H1 (cell line): ENCODE measurements at regions not wholly inside any gene's neighbourhood (a gene's known extent, or its start where the extent isn't known, plus 50 kb on each side); places are given as distances from the start of the nearest gene placed in this dataset.

ENCODE experiments used
- CTCF ChIA-PET: fragments of 300-600 bp; sonication (Branson Sonifier 250); formaldehyde crosslinking; loops from one replicate; lab custom pipeline; 2021; ENCODE audit not compliant: partially characterized antibody; lab: Charles Lee
- POLR2A ChIA-PET: fragments of 300-600 bp; sonication (Branson Sonifier 250); formaldehyde crosslinking; loops from one replicate; lab custom pipeline; 2021; ENCODE audit warnings: inconsistent platforms; ENCODE audit not compliant: partially characterized antibody; lab: Charles Lee
- DNase-seq, 2 experiments: peaks; one replicate each; pipeline versions ENCODE4 v3.0.0 to v3.0.0-alpha.2; 2010 to 2022; ENCODE audit warnings: low spot score in 2 of 2, low read depth in 1 of 2, mixed read lengths in 1 of 2
- FAIRE-seq: peaks from 2 replicates; lab custom pipeline; 2011; peaks lifted over from hg19 to GRCh38; lab: Jason Lieb, UNC
- H2AFZ ChIP-seq: 2 replicates; pipeline ENCODE4 v1.8.1; 2012; ENCODE audit warnings: low read length, inconsistent platforms
- H2AK5ac ChIP-seq: 2 replicates; pipeline ENCODE4 v1.6.1; 2013; ENCODE audit warnings: low read depth, low read length
- H2BK120ac ChIP-seq: replicated peaks from 2 replicates; pipeline ENCODE3; 2013; ENCODE audit warnings: low read depth, low read length, inconsistent platforms
- H2BK12ac ChIP-seq: 2 replicates; pipeline ENCODE4 v1.6.1; 2013; ENCODE audit warnings: low read depth, low read length
- H2BK15ac ChIP-seq: 2 replicates; pipeline ENCODE4 v1.6.1; 2013; ENCODE audit warnings: low read length
- H2BK20ac ChIP-seq: 2 replicates; pipeline ENCODE4 v1.6.1; 2013; ENCODE audit warnings: low read length
- H2BK5ac ChIP-seq: 2 replicates; pipeline ENCODE4 v1.6.1; 2013; ENCODE audit warnings: low read depth, low read length
- H3K14ac ChIP-seq: 2 replicates; pipeline ENCODE4 v1.6.1; 2013; ENCODE audit warnings: inconsistent platforms; ENCODE audit not compliant: insufficient read length
- H3K18ac ChIP-seq: 2 replicates; pipeline ENCODE4 v1.6.1; 2013; ENCODE audit warnings: low read length; ENCODE audit errors: extremely low read depth
- H3K23ac ChIP-seq: 2 replicates; pipeline ENCODE4 v1.6.1; 2013; ENCODE audit warnings: inconsistent platforms; ENCODE audit not compliant: insufficient read length
- H3K23me2 ChIP-seq: 2 replicates; pipeline ENCODE4 v1.6.1; 2013; ENCODE audit warnings: low read depth, low read length
- H3K27ac ChIP-seq: 2 replicates; pipeline ENCODE4 v1.6.1; 2011; ENCODE audit warnings: low read depth, low read length, inconsistent platforms
- H3K27me3 ChIP-seq, 4 experiments: replicated peaks in 1 of 4; 1 replicate in 1 of 4; 2 replicates in 3 of 4; pipeline versions ENCODE4 v1.6.1 to v1.8.1; 2011 to 2013; ENCODE audit warnings: low read length in 3 of 4, mild to moderate bottlenecking in 3 of 4, inconsistent platforms in 2 of 4, mixed read lengths in 2 of 4, moderate library complexity in 1 of 4; ENCODE audit not compliant: control insufficient read depth in 3 of 4, insufficient read depth in 3 of 4; ENCODE audit errors: extremely low read depth in 1 of 4
- H3K36me3 ChIP-seq, 4 experiments: 2 replicates each; pipeline versions ENCODE4 v1.6.1 to v1.8.1; 2011 to 2013; ENCODE audit warnings: mild to moderate bottlenecking in 4 of 4, low read length in 3 of 4, moderate library complexity in 2 of 4, control low read depth in 1 of 4, inconsistent platforms in 1 of 4; ENCODE audit not compliant: insufficient read depth in 4 of 4, control insufficient read depth in 2 of 4
- H3K4ac ChIP-seq: replicated peaks from 2 replicates; pipeline ENCODE3; 2013; ENCODE audit warnings: low read length, low read depth, mixed read lengths, inconsistent platforms; ENCODE audit not compliant: insufficient read length
- H3K4me1 ChIP-seq, 4 experiments: replicated peaks in 1 of 4; 1 replicate in 1 of 4; 2 replicates in 3 of 4; pipeline versions ENCODE4 v1.6.1 to v1.8.1; 2011 to 2013; ENCODE audit warnings: low read length in 3 of 4, inconsistent platforms in 2 of 4, mixed read lengths in 1 of 4; ENCODE audit not compliant: insufficient read depth in 4 of 4, control insufficient read depth in 3 of 4
- H3K4me2 ChIP-seq, 2 experiments: 2 replicates each; pipeline versions ENCODE4 v1.6.1 to v1.8.1; 2011 to 2013; ENCODE audit warnings: low read depth in 2 of 2, low read length in 2 of 2, control low read depth in 1 of 2, inconsistent platforms in 1 of 2, mild to moderate bottlenecking in 1 of 2; ENCODE audit not compliant: insufficient read depth in 1 of 2
- H3K4me3 ChIP-seq, 4 experiments: fragments of 200-600, 300-600 bp in 1 of 4; sonication (generic), shearing (Covaris generic), sonication (Bioruptor Twin) in 1 of 4; 2 replicates each; pipeline versions ENCODE4 v1.5.1 to v1.8.1; 2011 to 2016; ENCODE audit warnings: low read length in 4 of 4, low read depth in 3 of 4, control low read depth in 2 of 4, inconsistent platforms in 2 of 4, mild to moderate bottlenecking in 2 of 4, mixed read lengths in 1 of 4, moderate library complexity in 1 of 4; ENCODE audit not compliant: insufficient read depth in 2 of 4; ENCODE audit errors: extremely low read depth in 1 of 4
- H3K56ac ChIP-seq: replicated peaks from 2 replicates; pipeline ENCODE3; 2013; ENCODE audit warnings: low read depth, mild to moderate bottlenecking, mixed read lengths, low read length, inconsistent platforms; ENCODE audit not compliant: insufficient read length
- H3K79me1 ChIP-seq: 2 replicates; pipeline ENCODE4 v1.6.1; 2013; ENCODE audit warnings: low read depth, low read length, control low read depth
- H3K79me2 ChIP-seq, 2 experiments: 2 replicates each; pipeline versions ENCODE4 v1.6.1 to v1.8.1; 2012 to 2013; ENCODE audit warnings: low read length in 2 of 2, mild to moderate bottlenecking in 2 of 2, inconsistent platforms in 1 of 2; ENCODE audit not compliant: insufficient read depth in 2 of 2, control insufficient read depth in 1 of 2
- H3K9ac ChIP-seq, 4 experiments: replicated peaks in 1 of 4; 1 replicate in 1 of 4; 2 replicates in 3 of 4; pipeline versions ENCODE4 v1.6.1 to v1.8.1; 2011 to 2013; ENCODE audit warnings: low read depth in 3 of 4, low read length in 3 of 4, control low read depth in 2 of 4, mild to moderate bottlenecking in 2 of 4, moderate library complexity in 2 of 4, inconsistent platforms in 1 of 4; ENCODE audit errors: extremely low read depth in 1 of 4
- H3K9me3 ChIP-seq, 2 experiments: 2 replicates each; pipeline versions ENCODE4 v1.6.1 to v1.8.1; 2012 to 2013; ENCODE audit warnings: mild to moderate bottlenecking in 2 of 2, moderate library complexity in 2 of 2, control low read depth in 1 of 2, inconsistent platforms in 1 of 2, low read depth in 1 of 2, low read length in 1 of 2, mixed read lengths in 1 of 2; ENCODE audit not compliant: insufficient read depth in 2 of 2
- H4K20me1 ChIP-seq, 2 experiments: replicated peaks in 1 of 2; 2 replicates each; pipeline versions ENCODE3 to v1.8.1; 2011 to 2013; ENCODE audit warnings: inconsistent platforms in 2 of 2, low read length in 2 of 2, mild to moderate bottlenecking in 1 of 2; ENCODE audit not compliant: insufficient read depth in 2 of 2, control insufficient read depth in 1 of 2
- H4K5ac ChIP-seq: 2 replicates; pipeline ENCODE4 v1.6.1; 2013; ENCODE audit warnings: low read length, low read depth, mixed read lengths, inconsistent platforms; ENCODE audit not compliant: insufficient read length
- H4K8ac ChIP-seq: 2 replicates; pipeline ENCODE4 v1.8.0; 2013; ENCODE audit warnings: mild to moderate bottlenecking, moderate library complexity, low read length, inconsistent platforms; ENCODE audit not compliant: insufficient read depth; ENCODE audit errors: extremely low read depth
- H4K91ac ChIP-seq: replicated peaks from 2 replicates; pipeline ENCODE3; 2013; ENCODE audit warnings: low read length, mixed read lengths, inconsistent platforms; ENCODE audit not compliant: insufficient read length
- BRCA1 ChIP-seq: IDR thresholded peaks from 2 replicates; pipeline ENCODE4 v1.6.1; 2012; ENCODE audit warnings: low read depth, low read length, improper control_type of control experiment
- GTF2F1 ChIP-seq: IDR thresholded peaks from 2 replicates; pipeline ENCODE4 v1.6.1; 2012; ENCODE audit warnings: low read depth, low read length, improper control_type of control experiment, borderline replicate concordance
- KDM5A ChIP-seq: fragments of 200-600 bp; IDR thresholded peaks from 2 replicates; pipeline ENCODE4 v1.7.1; 2012; ENCODE audit warnings: mild to moderate bottlenecking, low read length, inconsistent platforms, mixed read lengths
- RBBP5 ChIP-seq: IDR thresholded peaks from 2 replicates; pipeline ENCODE4 v1.7.1; 2012; ENCODE audit warnings: low read depth, mild to moderate bottlenecking, inconsistent platforms, low read length, moderate library complexity, borderline replicate concordance
- RFX5 ChIP-seq: IDR thresholded peaks from 2 replicates; pipeline ENCODE4 v1.6.1; 2011; ENCODE audit warnings: low read depth, low read length, improper control_type of control experiment, borderline replicate concordance
- SIRT6 ChIP-seq: IDR thresholded peaks from one replicate; pipeline ENCODE4 v1.7.1; 2012; ENCODE audit warnings: low read length, inconsistent platforms
- SP2 ChIP-seq: IDR thresholded peaks from 2 replicates; pipeline ENCODE4 v1.6.1; 2012; ENCODE audit warnings: mild to moderate bottlenecking, low read length, inconsistent platforms
- TAF7 ChIP-seq: optimal IDR thresholded peaks from 2 replicates; pipeline ENCODE3; 2011; ENCODE audit warnings: low read depth, mild to moderate bottlenecking, inconsistent platforms, low read length, moderate library complexity, borderline replicate concordance
- ZNF274 ChIP-seq: IDR thresholded peaks from 2 replicates; pipeline ENCODE4 v1.7.0; 2012; ENCODE audit warnings: low read length, borderline replicate concordance; ENCODE audit errors: extremely low read depth

- Histone ChIP-seq H3K23me2 (no peaks in the 10 kb centered on the region), H3K36me3 (no peaks in the 10 kb centered on the region), H2BK5ac (no peak overlapping the region), H4K5ac (no peak overlapping the region), H2BK20ac (no peak overlapping the region), H3K56ac (no peak overlapping the region), H4K91ac (no peak overlapping the region), H3K18ac (no peak overlapping the region), H3K4ac (no peak overlapping the region), H3K27ac (no peak overlapping the region), H3K4me3 (no peak overlapping the region), H3K9me3 (no peaks in the 10 kb centered on the region), H3K4me1 (no peaks in the 10 kb centered on the region), H4K20me1 (no peaks in the 10 kb centered on the region), H4K8ac (no peak overlapping the region), H2BK120ac (no peak overlapping the region), H3K79me2 (no peaks in the 10 kb centered on the region), H3K23ac (no peak overlapping the region), H2BK12ac (no peak overlapping the region), H2AK5ac (no peak overlapping the region), H3K14ac (no peak overlapping the region), H3K9ac (no peak overlapping the region), H3K79me1 (no peaks in the 10 kb centered on the region), H2AFZ (no peak overlapping the region), H2BK15ac (no peak overlapping the region), H3K4me2 (no peak overlapping the region), H3K27me3 (no peaks in the 10 kb centered on the region)
- DNase-seq (no peak), FAIRE-seq (no peak)
- ChIA-PET CTCF (no interaction called here), POLR2A (no interaction called here)
- no peak for TF ChIP-seq KDM5A
- TF ChIP-seq GTF2F1: no peak
- no peak for TF ChIP-seq SIRT6
- no peak for TF ChIP-seq TAF7
- no peak for TF ChIP-seq SP2
- no peak for TF ChIP-seq BRCA1
- TF ChIP-seq RFX5: no peak
- TF ChIP-seq ZNF274: no peak
- no peak for TF ChIP-seq RBBP5
Measured at GRCh38 chr5:24135536-24135935, 509.2 kb downstream of the CDH10 start.
